GM18909 (cell line): ENCODE measurements at regions not wholly inside any gene's neighbourhood (a gene's known extent, or its start where the extent isn't known, plus 50 kb on each side); places are given as distances from the start of the nearest gene placed in this dataset.

Experiments
- ATAC-seq: cut with Tn5 transposase; IDR thresholded peaks from one replicate; pipeline ENCODE4 v1.9.1; 2021; ENCODE audit warnings: mild to moderate bottlenecking; ENCODE audit not compliant: unreplicated experiment, poor library complexity

DNA sequence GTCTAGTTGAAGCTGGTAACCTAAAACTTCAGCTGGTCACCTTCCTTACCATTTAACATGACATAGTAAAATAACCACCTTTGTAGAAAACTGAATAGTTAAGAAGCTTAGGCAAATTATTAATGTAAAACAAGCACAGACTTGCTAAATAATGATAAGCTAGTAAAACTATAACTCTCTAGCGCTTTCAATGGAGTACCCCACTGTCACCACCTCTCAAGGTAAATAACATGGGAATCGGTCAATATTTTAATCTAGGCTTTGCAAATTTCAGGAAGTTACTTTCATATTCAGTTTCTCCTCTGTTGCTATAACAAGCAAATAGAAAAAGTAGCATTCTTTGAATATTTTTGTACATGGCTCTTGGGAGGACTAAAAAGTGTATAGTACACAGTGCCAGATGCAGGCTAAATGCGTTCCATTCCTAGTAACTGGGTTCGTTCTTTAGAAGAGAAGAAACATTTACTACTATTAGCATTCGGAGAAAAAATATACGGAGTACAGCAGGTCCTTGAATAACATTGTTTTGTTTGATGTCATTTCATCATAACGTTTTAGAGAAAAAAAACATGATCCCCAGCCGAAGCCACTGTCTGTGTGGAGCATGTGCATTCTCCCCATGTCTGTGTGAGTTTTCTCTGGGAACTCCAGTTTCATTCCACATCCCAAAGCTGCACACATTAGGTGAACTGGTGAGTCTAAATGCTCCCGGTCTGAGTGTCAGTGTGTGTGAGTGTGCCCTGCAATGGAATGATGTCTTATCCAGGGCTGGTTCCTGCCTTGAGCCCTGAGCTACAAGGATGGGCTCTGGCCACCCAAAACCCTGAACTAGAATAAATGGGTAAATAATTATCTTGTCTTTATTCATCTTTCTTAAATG is 52.5 kb downstream of the EPRS1 start:
- no peak for ATAC-seq

DNA sequence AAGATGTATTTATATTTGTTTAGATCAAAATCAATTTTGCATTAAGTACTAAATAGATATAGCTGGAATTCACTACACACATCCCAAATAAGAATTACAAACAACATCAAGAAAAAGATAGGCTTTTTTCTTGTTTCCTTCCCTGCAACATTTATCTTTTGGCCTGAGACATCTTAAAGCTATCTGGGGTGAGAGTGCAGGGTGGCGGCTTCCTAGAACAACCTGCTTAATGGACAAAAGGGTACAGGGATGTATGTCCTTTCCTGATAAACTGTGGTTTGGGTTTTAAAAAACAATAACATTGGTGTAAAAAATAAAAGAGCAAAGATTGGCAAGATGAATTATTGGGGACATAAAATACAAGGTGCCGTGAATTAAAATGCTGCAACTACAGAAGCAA is 54.4 kb downstream of the EPRS1 start:
- ATAC-seq, result no peak

DNA sequence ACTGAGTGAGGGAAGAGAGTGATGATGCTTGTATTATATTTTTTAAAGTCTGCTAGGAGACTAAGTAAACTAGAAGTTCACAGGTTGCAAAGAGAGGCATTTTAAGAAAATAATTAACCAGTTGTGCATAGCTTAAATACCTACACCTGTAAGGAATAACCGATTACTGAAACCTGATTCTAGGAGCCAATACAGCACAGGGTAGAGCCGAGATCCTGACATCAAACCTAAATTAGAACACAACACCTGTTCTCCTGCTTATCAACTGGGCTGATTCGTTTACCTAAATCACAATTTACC is 54.8 kb downstream of the EPRS1 start:
- ATAC-seq, result no peak

DNA sequence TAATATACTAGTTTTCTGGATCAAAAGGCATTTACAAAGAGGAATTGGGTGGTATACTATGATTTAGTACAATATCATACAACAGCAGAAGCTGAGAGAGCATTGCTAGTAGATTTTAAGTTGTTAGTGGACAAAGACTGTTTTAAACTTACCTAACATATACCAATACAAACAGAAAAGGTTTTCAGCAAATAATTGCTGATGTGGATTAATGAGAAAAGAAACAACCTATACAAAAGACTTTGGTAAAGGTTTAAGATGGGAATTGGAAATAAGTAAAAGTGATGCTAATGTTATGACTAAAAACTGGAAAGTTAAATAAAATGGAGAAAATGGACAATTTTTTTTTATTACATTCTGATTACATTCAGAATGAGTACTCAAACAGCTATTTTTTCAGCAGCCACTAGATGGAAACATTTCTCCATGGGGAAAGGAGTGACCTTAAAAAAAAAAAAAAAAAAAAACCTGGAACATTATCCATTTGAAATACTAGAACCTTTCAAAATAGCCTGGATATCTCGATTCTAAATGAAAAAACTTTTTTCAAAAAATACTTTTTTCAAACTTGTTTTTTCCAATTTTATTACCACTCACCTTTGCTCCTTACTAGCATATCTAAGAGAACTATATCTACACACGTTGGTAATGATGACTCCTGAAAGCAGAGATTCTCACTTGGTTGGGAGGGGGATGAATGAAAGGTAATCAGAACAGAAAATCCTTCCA is 55.4 kb downstream of the EPRS1 start:
- no peak for ATAC-seq

DNA sequence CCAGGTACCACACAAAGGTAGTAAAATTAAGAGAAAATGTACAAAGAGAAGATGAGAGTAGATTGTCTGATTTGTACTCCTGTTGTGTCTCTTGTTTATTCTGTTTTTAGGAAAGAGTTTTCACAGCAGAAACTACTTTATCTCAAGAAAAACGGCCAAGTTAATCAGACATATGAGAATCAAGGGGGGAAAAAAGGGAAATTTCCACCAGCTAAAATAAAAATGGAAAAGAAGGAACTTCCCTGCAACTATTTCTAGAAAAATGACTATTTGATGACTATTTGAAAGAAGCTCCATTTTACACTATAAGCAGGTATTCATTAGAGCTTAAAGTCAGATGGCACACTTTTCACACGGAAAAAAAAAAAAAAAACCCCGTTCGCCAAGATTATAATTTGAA is 56.5 kb downstream of the EPRS1 start:
- ATAC-seq, result no peak

DNA sequence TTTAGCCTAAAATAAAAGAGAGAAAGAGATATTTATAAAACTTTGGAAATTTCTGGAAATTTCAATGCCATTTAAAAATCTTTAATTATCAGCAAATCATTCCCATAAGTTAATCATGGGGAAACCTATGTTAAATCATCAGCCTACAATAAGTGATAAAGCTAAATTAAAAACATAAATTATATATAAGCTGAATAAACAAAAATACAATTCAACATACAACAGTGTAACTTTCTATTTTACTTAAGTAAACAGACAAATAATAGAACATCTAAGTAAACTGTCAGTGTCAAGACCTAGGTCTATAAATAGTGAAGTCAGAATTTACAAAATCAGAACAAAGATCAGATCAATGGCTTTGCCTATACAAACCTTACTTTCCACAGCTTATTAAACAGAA is 57.5 kb downstream of the EPRS1 start:
- no peak for ATAC-seq

DNA sequence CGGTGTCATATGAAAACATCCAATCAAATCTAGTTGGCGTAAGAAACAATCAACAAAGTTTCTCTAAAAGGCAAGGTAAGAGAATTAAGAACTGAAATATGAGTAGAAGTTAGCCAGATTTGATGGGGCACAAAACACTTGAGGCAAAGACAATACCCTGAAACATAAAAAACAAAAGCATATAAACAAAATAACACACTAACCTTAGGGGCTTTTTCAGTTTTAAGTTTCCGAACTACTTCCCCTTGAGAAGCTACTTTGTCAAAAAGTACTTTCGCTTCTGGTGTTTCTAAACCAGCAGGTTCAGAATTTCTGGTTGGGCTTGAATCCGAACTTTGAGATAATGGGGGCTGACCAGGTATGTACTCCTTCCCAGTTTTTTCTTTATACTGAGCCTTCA is 57.9 kb downstream of the EPRS1 start:
- ATAC-seq, result peak; percentile 60

DNA sequence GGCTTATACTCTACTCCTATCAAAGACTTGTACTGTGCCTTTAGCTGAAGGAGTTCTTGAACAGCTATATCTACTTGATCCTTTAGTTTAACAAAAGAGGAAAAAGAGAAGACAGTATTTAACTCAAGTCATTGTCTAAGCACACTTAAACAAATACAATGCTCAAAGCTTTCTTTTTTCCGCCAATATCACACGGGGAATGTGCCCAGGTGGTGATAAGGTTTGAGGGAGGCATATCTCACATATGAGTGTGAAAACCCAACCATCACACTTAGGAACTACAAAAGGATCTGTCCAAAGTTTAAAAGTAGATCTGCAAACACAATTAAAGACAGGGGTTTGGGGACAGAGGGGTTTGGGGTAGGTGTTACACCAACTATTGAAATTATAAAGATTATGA is 59.0 kb upstream of the SLC30A10 start:
- ATAC-seq, result no peak

DNA sequence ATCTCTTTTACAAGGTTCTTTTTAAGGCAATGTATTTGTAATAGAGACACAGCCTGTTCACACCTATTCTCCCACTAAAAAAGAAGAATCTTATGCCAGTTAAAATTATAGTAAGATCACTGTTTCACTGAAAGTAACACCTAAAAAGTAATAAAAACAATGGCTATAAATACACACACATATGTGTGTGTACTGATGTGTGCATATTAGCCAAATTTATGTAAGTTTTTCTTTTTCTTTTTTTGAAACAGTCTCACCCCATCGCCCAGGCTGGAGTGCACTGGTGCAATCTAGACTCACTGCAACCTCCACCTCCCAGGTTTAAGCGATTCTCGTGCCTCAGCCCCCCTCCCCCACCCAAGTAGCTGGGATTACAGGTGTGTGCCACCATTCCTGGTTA is 56.8 kb upstream of the SLC30A10 start:
- peak; percentile 43 for ATAC-seq
